BLaER1 (cell line): ENCODE measurements at regions not wholly inside any gene's neighbourhood (a gene's known extent, or its start where the extent isn't known, plus 50 kb on each side); places are given as distances from the start of the nearest gene placed in this dataset.

Experiments used
- H3K27ac ChIP-seq: shearing (Covaris generic); formaldehyde crosslinking; 2 replicates; pipeline ENCODE4 v1.8.1; 2022
- H3K27me3 ChIP-seq: shearing (Covaris generic); formaldehyde crosslinking; 2 replicates; pipeline ENCODE4 v1.8.1; 2022
- H3K36me3 ChIP-seq: shearing (Covaris generic); formaldehyde crosslinking; 2 replicates; pipeline ENCODE4 v1.8.1; 2022
- H3K4me1 ChIP-seq: shearing (Covaris generic); formaldehyde crosslinking; 2 replicates; pipeline ENCODE4 v1.8.1; 2022
- H3K4me2 ChIP-seq: shearing (Covaris generic); formaldehyde crosslinking; 2 replicates; pipeline ENCODE4 v1.8.1; 2022
- H3K4me3 ChIP-seq: shearing (Covaris generic); formaldehyde crosslinking; 2 replicates; pipeline ENCODE4 v1.8.1; 2022
- H3K9ac ChIP-seq: shearing (Covaris generic); formaldehyde crosslinking; 2 replicates; pipeline ENCODE4 v1.8.1; 2022
- H3K9me3 ChIP-seq: shearing (Covaris generic); formaldehyde crosslinking; 2 replicates; pipeline ENCODE4 v1.8.1; 2022
- H4K20me1 ChIP-seq: shearing (Covaris generic); formaldehyde crosslinking; 2 replicates; pipeline ENCODE4 v1.8.1; 2022
- Cebpa-rat ChIP-seq: shearing (Covaris generic); IDR thresholded peaks from 2 replicates; pipeline ENCODE4 v1.8.1; 2022

- no peak overlapping the region for H3K4me2 ChIP-seq
- H3K27me3 ChIP-seq: no peaks in the 10 kb centered on the region
- H3K9me3 ChIP-seq: no peaks in the 10 kb centered on the region
- H3K4me1 ChIP-seq: no peaks in the 10 kb centered on the region
- H3K36me3 ChIP-seq: no peaks in the 10 kb centered on the region
- no peak overlapping the region for H3K27ac ChIP-seq
- H4K20me1 ChIP-seq: no peaks in the 10 kb centered on the region
- TF ChIP-seq Cebpa-rat: no peak
- no peak overlapping the region for H3K9ac ChIP-seq
- no peak overlapping the region for H3K4me3 ChIP-seq
These were observed 601.2 kb upstream of the ZNF804A start for GRCh38 chr2:183996825-183997793.

GRCh38 chr2:183998041-183998796 lies 600.1 kb upstream of the ZNF804A start:
- H3K4me2 ChIP-seq: no peak overlapping the region
- no peaks in the 10 kb centered on the region for H3K27me3 ChIP-seq
- no peak for TF ChIP-seq Cebpa-rat
- no peak overlapping the region for H3K4me3 ChIP-seq
- no peaks in the 10 kb centered on the region for H4K20me1 ChIP-seq
- H3K27ac ChIP-seq: no peak overlapping the region
- H3K4me1 ChIP-seq: no peaks in the 10 kb centered on the region
- H3K36me3 ChIP-seq: no peaks in the 10 kb centered on the region
- no peaks in the 10 kb centered on the region for H3K9me3 ChIP-seq
- no peak overlapping the region for H3K9ac ChIP-seq

GRCh38 chr2:183998797-183999190 lies 599.5 kb upstream of the ZNF804A start:
- Histone ChIP-seq H3K36me3 (no peaks in the 10 kb centered on the region), H3K4me2 (no peak overlapping the region), H3K9ac (no peak overlapping the region), H4K20me1 (no peaks in the 10 kb centered on the region), H3K27me3 (no peaks in the 10 kb centered on the region), H3K4me3 (no peak overlapping the region), H3K4me1 (no peaks in the 10 kb centered on the region), H3K9me3 (no peaks in the 10 kb centered on the region), H3K27ac (no peak overlapping the region)
- no peak for TF ChIP-seq Cebpa-rat

GRCh38 chr2:184004289-184004947 lies 593.9 kb upstream of the ZNF804A start:
- TF ChIP-seq Cebpa-rat: no peak
- H3K9me3 ChIP-seq: no peaks in the 10 kb centered on the region

GRCh38 chr2:184004948-184005672 lies 593.2 kb upstream of the ZNF804A start:
- Histone ChIP-seq H3K9me3 (no peaks in the 10 kb centered on the region), H4K20me1 (no peaks in the 10 kb centered on the region), H3K4me3 (no peak overlapping the region), H3K9ac (no peak overlapping the region), H3K27me3 (no peaks in the 10 kb centered on the region), H3K4me1 (no peaks in the 10 kb centered on the region), H3K4me2 (no peak overlapping the region), H3K27ac (no peak overlapping the region), H3K36me3 (no peaks in the 10 kb centered on the region)
- no peak for TF ChIP-seq Cebpa-rat

More at GRCh38 chr2:184004289-184004947, 593.9 kb upstream of the ZNF804A start:
- Histone ChIP-seq H3K4me1 (no peaks in the 10 kb centered on the region), H3K27me3 (no peaks in the 10 kb centered on the region), H4K20me1 (no peaks in the 10 kb centered on the region), H3K9ac (no peak overlapping the region), H3K4me2 (no peak overlapping the region), H3K27ac (no peak overlapping the region), H3K36me3 (no peaks in the 10 kb centered on the region), H3K4me3 (no peak overlapping the region)

GRCh38 chr2:184006998-184007397 lies 591.3 kb upstream of the ZNF804A start:
- Histone ChIP-seq H3K4me1 (no peaks in the 10 kb centered on the region), H3K27ac (no peak overlapping the region), H3K9me3 (no peaks in the 10 kb centered on the region), H3K4me2 (no peak overlapping the region), H3K4me3 (no peak overlapping the region), H3K27me3 (no peaks in the 10 kb centered on the region), H3K36me3 (no peaks in the 10 kb centered on the region), H4K20me1 (no peaks in the 10 kb centered on the region), H3K9ac (no peak overlapping the region)
- TF ChIP-seq Cebpa-rat: no peak

DNA sequence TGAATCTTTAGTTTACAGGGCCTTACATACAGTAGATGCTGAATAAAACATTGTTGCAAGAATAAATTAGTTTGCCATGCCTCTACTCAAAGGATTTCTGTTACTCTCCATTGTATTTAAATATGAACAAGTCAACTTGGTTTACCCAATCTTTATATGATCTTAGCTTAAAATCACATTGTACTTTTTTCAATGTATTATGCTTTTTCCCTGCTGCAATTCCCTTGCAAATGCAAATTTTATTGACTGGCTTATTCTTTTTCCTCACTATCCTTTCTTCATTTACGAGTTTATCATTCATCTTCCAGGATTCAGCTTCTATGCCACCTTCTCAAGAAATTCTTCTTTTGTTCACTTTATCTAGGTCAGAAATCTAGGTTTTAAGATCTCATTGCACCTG lies 571.4 kb upstream of the ZNF804A start:
- no peaks in the 10 kb centered on the region for H4K20me1 ChIP-seq
- no peaks in the 10 kb centered on the region for H3K4me1 ChIP-seq
- H3K36me3 ChIP-seq: no peaks in the 10 kb centered on the region
- H3K27ac ChIP-seq: no peak overlapping the region
- H3K4me3 ChIP-seq: no peak overlapping the region
- H3K27me3 ChIP-seq: no peaks in the 10 kb centered on the region
- no peak overlapping the region for H3K4me2 ChIP-seq
- H3K9me3 ChIP-seq: no peaks in the 10 kb centered on the region
- no peak for TF ChIP-seq Cebpa-rat
- H3K9ac ChIP-seq: no peak overlapping the region

GRCh38 chr2:184030245-184030644 lies 568.1 kb upstream of the ZNF804A start:
- Histone ChIP-seq H3K9ac (no peak overlapping the region), H3K4me1 (no peaks in the 10 kb centered on the region), H3K4me3 (no peak overlapping the region), H3K4me2 (no peak overlapping the region), H3K9me3 (no peaks in the 10 kb centered on the region), H3K36me3 (no peaks in the 10 kb centered on the region), H3K27me3 (no peaks in the 10 kb centered on the region), H4K20me1 (no peaks in the 10 kb centered on the region), H3K27ac (no peak overlapping the region)
- no peak for TF ChIP-seq Cebpa-rat

- H3K27ac ChIP-seq: no peak overlapping the region
These were observed 567.3 kb upstream of the ZNF804A start for GRCh38 chr2:184030989-184031388.

More at GRCh38 chr2:184030989-184031388, 567.3 kb upstream of the ZNF804A start:
- Histone ChIP-seq H3K4me1 (no peaks in the 10 kb centered on the region), H3K36me3 (no peaks in the 10 kb centered on the region), H3K27me3 (no peaks in the 10 kb centered on the region), H3K9ac (no peak overlapping the region), H3K4me3 (no peak overlapping the region), H3K9me3 (no peaks in the 10 kb centered on the region), H3K4me2 (no peak overlapping the region), H4K20me1 (no peaks in the 10 kb centered on the region)
- TF ChIP-seq Cebpa-rat: no peak
